ENCODE measurements at regions not wholly inside any gene's neighbourhood (a gene's known extent, or its start where the extent isn't known, plus 50 kb on each side); places are given as distances from the start of the nearest gene placed in this dataset.

DNA sequence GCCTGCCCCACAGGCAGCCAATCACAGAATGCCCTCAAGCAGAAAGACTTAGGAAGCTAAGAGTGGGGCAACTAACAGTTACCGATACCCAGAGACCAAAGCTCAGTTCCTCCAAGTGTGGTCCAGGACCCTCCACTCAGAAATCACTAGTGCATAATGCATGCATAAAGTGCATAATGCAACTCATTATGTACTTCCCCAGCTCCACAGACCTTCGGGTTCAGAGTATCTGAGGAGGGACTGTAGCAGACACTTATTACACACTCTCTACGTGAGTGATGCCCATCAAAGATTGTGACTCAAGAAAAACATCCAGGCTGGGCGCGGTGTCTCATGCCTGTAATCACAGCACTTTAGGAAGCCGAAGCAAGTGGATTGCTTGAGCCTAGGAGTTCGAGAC is 328.0 kb downstream of the BCOR start:
- no peaks in the 10 kb centered on the region for H3K27me3 ChIP-seq
- intact Hi-C loops (cut with DNase I; ENCODE audit: low total_unique reads) = no loop called here
- peaks cover 0 to 9% (median 4%) of the 10 kb centered on the region in 4 donors for H3K4me1 ChIP-seq
- no peak overlapping the region for H3K27ac ChIP-seq
- in situ Hi-C loops (cut with MboI; ENCODE audit: low pct_ligation_motif_present in 1 of 4, low pct_unique_long_range_greater_than_20kb in 1 of 4, low sequenced_read_pairs in 3 of 4) = no loop called here
- DNase-seq = no peak
- WGBS, 2 donors (ENCODE audit: low coverage in 1 of 2) = 78% methylated on average over 7 of the region's 7 CpGs; no CpG with 5 or more reads in 1 of the 2 donors
- TF ChIP-seq EP300 (IDR thresholded peaks at IDR 0.05; ENCODE audit: low read depth) = no peak
- TF ChIP-seq CTCF (IDR thresholded peaks at IDR 0.05) = no peak
- no peak for TF ChIP-seq POLR2A (IDR thresholded peaks at IDR 0.05)
- TF ChIP-seq POLR2AphosphoS5 (IDR thresholded peaks at IDR 0.05) = no peak
- no peak overlapping the region for H3K4me3 ChIP-seq
- H3K9me3 ChIP-seq = no peaks in the 10 kb centered on the region
- no peaks in the 10 kb centered on the region for H3K36me3 ChIP-seq

- no peak overlapping the region for H3K27ac ChIP-seq
- intact Hi-C loops (cut with DNase I; ENCODE audit: low total_unique reads) = no loop called here
- TF ChIP-seq EP300 (IDR thresholded peaks at IDR 0.05; ENCODE audit: low read depth) = no peak
- TF ChIP-seq POLR2A (IDR thresholded peaks at IDR 0.05) = no peak
- TF ChIP-seq CTCF (IDR thresholded peaks at IDR 0.05) = no peak
- TF ChIP-seq POLR2AphosphoS5 (IDR thresholded peaks at IDR 0.05) = no peak
- no peaks in the 10 kb centered on the region for H3K9me3 ChIP-seq
- H3K27me3 ChIP-seq = no peaks in the 10 kb centered on the region
- peaks cover 0 to 9% (median 4%) of the 10 kb centered on the region in 4 donors for H3K4me1 ChIP-seq
- 84% methylated on average over 5 of the region's 5 CpGs; no CpG with 5 or more reads in 1 of the 2 donors for WGBS, 2 donors (ENCODE audit: low coverage in 1 of 2)
- DNase-seq = no peak
- in situ Hi-C loops (cut with MboI; ENCODE audit: low pct_ligation_motif_present in 1 of 4, low pct_unique_long_range_greater_than_20kb in 1 of 4, low sequenced_read_pairs in 3 of 4) = no loop called here
- no peak overlapping the region for H3K4me3 ChIP-seq
- no peaks in the 10 kb centered on the region for H3K36me3 ChIP-seq
These were observed 326.7 kb downstream of the BCOR start for GRCh38 chrX:39771089-39771488.

DNA sequence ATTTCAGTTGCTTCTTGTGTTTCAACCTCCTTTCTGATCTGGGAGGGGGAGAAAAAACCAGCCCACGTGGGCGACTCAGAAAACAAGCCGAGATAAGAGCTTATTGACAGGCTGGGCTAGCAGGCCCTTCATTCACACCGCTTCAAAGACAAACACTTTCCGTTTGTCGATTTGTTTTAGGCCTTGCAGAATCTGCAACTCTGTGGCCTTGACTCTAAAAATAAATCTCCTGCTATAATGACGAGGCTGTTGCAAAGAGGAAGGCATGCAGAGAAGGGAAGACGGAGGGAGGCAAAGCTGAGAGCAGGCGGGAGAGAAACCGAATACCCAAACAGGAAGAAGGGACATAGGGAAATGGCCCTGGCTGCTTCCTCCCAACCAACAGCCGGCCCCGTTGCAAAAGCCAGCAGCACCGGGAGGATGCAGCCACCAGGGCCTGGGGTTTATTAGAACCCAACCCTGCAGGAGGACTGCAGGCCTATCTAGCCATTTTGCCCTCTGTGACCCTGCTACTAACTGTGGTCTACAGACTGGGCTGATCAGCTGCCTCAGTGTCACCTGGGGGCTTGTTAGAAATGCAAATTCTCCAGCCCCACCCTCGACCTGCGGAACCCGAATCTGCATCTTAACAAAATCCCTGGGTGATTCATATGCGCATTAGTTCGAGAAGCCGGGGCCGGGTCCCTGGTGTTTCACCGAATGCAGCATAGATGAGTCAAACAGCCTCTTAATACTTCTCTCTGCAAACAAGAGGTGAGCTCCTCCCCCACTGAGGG is 325.5 kb downstream of the BCOR start:
- no peaks in the 10 kb centered on the region for H3K9me3 ChIP-seq
- DNase-seq = no peak
- peaks cover 0 to 9% (median 4%) of the 10 kb centered on the region in 4 donors for H3K4me1 ChIP-seq
- no peaks in the 10 kb centered on the region for H3K27me3 ChIP-seq
- 25% methylated on average over 21 of the region's 21 CpGs; no CpG with 5 or more reads in 1 of the 2 donors for WGBS, 2 donors (ENCODE audit: low coverage in 1 of 2)
- no peak for TF ChIP-seq EP300 (IDR thresholded peaks at IDR 0.05; ENCODE audit: low read depth)
- TF ChIP-seq CTCF (IDR thresholded peaks at IDR 0.05) = no peak
- TF ChIP-seq POLR2AphosphoS5 (IDR thresholded peaks at IDR 0.05) = no peak
- TF ChIP-seq POLR2A (IDR thresholded peaks at IDR 0.05) = no peak
- H3K4me3 ChIP-seq = no peak overlapping the region
- intact Hi-C loops (cut with DNase I; ENCODE audit: low total_unique reads) (no loop called here), in situ Hi-C loops (cut with MboI; ENCODE audit: low pct_ligation_motif_present in 1 of 4, low pct_unique_long_range_greater_than_20kb in 1 of 4, low sequenced_read_pairs in 3 of 4) (no loop called here)
- peak overlapping the region; percentile 49 to 59 (median 54) for H3K27ac ChIP-seq
- H3K36me3 ChIP-seq = no peaks in the 10 kb centered on the region

DNA sequence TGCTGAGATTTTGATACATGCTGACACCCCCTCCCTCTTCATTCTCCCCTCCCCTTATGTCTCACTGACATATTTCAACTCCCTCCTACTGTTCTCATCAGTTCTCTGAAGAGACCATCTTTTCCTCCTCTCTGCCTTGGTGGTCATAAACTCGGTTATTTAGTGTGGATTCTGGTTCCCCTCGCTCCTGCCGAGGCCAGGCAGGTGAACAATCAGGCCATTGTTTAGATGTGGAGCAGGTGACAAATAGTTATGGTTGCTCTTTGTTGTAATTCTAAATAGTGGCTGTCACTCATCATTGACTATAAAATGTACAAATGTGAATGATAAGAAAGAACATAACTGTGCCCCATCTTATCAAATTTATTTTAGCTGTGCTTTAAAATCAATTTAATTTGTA is 324.6 kb downstream of the BCOR start:
- intact Hi-C loops (cut with DNase I; ENCODE audit: low total_unique reads) = no loop called here
- Histone ChIP-seq H3K9me3 (no peaks in the 10 kb centered on the region), H3K27me3 (no peaks in the 10 kb centered on the region), H3K4me3 (no peak overlapping the region), H3K36me3 (no peaks in the 10 kb centered on the region), H3K4me1 (peaks cover 0 to 9% (median 4%) of the 10 kb centered on the region in 4 donors), H3K27ac (peak overlapping the region in 1 of 4 donors; percentile 51)
- in situ Hi-C loops (cut with MboI; ENCODE audit: low pct_ligation_motif_present in 1 of 4, low pct_unique_long_range_greater_than_20kb in 1 of 4, low sequenced_read_pairs in 3 of 4) = no loop called here
- TF ChIP-seq CTCF (IDR thresholded peaks at IDR 0.05) (no peak), POLR2A (IDR thresholded peaks at IDR 0.05) (no peak), POLR2AphosphoS5 (IDR thresholded peaks at IDR 0.05) (no peak), EP300 (IDR thresholded peaks at IDR 0.05; ENCODE audit: low read depth) (no peak)
- no peak for DNase-seq
- 26% methylated on average over 3 of the region's 3 CpGs; no CpG with 5 or more reads in 1 of the 2 donors for WGBS, 2 donors (ENCODE audit: low coverage in 1 of 2)

Measured in transverse colon (tissue), 4 donors.